Ovary (tissue), 3 donors: ENCODE measurements at regions not wholly inside any gene's neighbourhood (a gene's known extent, or its start where the extent isn't known, plus 50 kb on each side); places are given as distances from the start of the nearest gene placed in this dataset.

Experiments
- CTCF ChIP-seq, 3 donors: fragments of 450-650 bp in 2 of 3; fragments of 200-600 bp in 1 of 3; IDR thresholded peaks; one replicate each; pipeline versions ENCODE4 v1.5.1 to v1.8.0; 2016 to 2022; ENCODE audit warnings: antibody characterized with exemption in 3 of 3, mild to moderate bottlenecking in 1 of 3
- EP300 ChIP-seq: sonication (generic); formaldehyde crosslinking; IDR thresholded peaks from one replicate; pipeline ENCODE4 v1.6.1; 2017; ENCODE audit warnings: antibody characterized with exemption
- POLR2A ChIP-seq: fragments of 450-650 bp; IDR thresholded peaks from one replicate; pipeline ENCODE4 v1.6.1; 2017; ENCODE audit warnings: antibody characterized with exemption, mild to moderate bottlenecking, moderate library complexity
- donor health status: DM: no; HTN: no; CAD: no.

DNA sequence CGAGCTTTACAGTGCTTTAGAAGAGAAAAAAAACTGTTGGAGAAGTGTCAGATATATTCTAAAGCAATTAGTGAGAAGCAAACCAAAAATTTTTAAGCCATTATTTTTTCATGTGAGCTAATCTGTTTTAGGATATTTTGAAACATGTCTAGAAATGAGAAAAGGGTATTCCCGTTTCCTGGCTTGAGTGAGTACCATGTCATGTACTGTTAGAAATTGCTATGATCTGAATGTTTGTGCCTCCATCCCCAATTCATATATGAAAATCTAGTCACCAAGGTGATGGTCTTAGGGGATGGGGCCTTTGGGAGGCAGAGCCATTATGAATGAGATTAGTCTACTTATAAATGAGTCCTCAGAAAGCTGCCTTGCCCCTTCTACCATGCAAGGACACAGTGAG lies 493.3 kb upstream of the GCFC2 start:
- TF ChIP-seq CTCF (IDR thresholded peaks at IDR 0.05) (no peak), POLR2A (no peak), EP300 (no peak)
